Ammon's horn (tissue), 1 donor: ENCODE measurements at regions not wholly inside any gene's neighbourhood (a gene's known extent, or its start where the extent isn't known, plus 50 kb on each side); places are given as distances from the start of the nearest gene placed in this dataset.
"Not testable (repeated sequence)": the region's sequence is repeated elsewhere in the genome, so short reads cannot be mapped to it uniquely, and the experiment has no call there.

Experiments
- DNase-seq: peaks from one replicate; pipeline ENCODE4 v3.0.0-alpha.2; 2016; ENCODE audit warnings: low spot score

DNA sequence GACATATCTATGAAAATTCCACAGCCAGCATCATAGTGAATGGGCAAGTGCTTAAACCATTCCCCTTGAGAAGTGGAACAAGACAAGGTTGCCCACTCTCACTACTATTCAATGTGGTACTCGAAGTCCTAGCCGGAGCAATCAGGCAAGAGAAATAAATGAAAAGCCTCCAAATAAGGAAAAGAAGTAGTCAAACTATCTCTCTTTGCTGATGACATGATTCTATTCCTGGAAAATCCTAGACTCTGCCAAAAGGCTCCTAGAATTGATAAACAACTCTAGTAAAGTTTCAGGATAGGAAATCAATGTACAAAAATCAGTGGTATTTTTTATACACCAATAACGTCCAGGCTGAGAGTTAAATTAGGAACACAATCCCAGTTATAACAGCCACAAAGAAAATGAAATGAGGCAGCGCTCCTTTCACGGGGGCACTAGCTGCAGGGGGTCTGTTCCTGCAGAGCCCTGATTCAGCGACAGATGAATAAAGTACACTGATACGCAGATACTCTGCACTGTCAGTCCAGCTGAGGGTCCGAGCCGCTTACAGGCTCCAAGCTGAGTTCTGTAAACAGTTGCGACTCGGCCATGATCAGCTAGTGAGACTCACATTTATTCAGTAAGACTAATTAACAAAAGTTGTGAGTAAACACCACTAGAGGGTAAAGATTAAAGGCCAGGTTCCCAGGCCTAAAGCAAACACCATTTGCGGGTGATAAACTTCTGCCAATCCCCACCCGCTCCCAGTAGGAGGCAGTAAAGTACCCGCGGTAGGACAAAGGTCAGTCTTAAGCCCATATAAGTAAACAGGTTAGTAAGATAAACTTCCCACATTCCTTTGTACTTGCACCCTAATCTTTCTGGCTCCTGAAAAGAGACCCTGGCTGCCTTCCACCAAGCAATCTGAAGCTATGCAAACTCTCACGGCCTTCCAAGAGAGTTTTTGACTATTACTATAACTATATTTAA, 290.6 kb upstream of the GRID2 start:
- DNase-seq: no peak

DNA sequence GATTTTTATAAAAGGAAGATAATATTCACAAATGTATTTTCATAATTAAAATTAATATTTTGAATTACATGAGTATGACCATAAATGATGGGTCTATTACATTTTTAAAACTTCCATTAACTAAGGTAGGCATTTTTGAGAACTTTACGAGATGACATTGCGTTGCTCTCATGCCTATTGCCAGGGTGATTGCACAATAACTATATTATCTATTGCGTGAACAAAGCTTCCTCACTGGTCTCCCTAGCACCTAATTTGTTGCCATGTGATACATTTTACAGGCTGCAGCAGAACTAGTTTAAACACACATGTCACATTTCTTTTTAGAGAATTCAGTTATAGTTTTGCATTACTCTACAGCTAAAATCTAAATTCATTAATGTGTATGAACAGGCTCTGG, 289.7 kb upstream of the GRID2 start:
- DNase-seq: no peak

DNA sequence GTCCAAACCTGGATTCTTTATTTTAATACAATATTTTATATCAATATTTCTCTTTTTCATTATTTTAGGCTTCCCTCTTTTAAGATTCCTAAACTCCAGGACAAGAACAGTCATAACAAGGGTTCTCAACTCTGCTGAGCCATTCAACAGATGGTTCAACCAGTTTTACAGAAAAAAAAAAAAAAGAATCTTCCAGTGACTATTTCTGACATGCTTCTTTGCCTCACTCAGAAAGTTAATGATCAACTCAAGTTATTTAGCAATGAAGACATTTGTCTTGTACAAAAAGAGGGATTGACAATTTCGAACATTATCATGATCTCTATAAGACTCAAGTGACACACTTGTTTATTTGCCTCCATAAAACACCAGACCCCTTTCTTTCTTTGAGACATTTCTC, 282.6 kb upstream of the GRID2 start:
- no peak for DNase-seq

DNA sequence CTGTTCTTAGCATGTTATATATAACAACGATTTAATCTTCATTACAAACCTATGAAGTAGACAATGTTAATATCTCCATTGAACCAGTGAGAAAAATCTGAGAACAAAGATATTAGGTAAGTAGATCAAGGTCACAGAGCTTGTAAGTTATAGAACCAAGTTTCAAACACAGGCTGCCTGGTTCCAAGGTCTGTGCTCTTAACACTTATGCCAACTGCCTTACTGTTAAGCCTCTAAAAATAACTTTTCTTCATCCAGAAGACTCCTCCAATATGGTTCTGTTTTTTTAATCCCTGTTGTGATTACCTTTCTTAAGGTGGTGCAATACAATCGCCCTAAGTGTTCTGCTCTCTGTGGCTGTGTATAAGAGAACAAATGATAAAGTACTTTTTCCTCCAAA, 282.0 kb upstream of the GRID2 start:
- DNase-seq: no peak

DNA sequence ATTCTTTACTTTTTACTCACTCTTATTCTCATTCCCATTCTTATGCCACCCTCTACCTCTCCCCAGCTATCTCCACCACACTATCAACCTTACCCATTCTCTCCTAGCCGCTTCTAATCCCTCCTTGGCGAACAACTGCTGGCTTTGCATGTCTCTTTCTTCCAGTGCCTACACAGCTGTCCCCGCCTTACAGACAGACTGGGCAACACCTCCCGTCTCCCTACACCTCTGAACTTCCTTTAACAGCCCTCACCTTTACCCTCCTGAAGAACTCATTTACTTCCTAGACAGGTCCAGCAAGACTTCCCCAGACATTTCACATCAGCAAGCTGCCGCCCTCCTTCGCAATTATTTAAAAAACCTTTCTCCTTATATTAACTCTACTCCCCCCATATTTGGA, 274.9 kb upstream of the GRID2 start:
- DNase-seq: not testable (repeated sequence)

DNA sequence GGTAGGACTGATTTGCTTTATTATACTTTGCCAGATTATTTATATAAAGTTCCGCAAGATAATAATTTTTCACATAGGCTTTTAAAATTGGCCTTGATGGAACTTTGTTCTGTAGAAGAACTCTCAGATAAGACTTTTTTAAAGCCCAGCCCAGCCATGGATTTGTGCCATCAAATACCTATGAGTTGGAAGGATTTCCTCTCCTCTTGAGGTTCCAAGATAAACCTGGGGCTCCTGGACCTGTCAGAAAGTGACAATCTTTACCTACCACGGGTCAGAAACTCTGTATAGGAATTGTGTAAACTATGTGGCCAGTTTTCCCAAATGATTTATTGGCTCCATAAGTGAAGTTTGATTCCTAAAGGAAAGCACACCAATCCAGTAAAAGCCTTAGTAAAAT, 271.9 kb upstream of the GRID2 start:
- no peak for DNase-seq

DNA sequence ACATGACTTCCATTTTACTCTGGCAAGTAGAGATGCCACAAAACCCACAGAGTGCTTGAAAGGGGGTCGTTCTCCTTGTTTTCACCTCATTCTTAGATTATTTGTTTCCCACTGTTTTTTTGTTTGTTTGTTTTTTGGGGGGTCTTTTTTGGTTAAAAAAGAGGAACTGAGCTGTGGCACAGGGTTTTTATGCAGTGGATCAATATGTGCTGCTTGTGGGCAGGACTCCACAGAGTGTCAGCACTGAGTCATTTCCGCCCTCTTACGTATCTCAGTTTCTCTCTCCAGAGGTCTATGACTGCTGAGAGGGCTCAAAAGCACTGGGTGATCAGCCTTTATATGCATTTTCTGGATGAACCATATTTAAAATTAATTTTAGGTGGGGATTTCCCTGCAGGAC, 268.1 kb upstream of the GRID2 start:
- no peak for DNase-seq

DNA sequence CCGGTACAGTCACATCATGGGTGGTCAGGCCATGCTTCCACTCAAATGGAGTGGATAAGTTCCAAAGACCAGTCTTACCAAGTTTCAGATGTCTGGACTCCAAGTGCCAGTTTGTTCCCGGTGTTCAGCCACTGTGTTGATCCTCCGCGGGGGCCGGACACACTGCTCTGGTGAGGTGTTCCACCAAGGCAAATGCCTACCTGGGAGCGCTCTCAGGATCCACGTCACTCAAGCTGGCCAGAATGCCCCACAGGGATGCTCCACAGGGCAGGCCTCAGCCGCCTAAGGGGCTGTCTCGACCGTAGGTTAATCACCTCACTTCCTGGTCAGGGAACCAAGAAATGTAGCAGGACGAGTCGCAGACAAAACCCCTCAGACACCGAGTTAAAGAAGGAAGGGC, 258.0 kb upstream of the GRID2 start:
- no peak for DNase-seq

DNA sequence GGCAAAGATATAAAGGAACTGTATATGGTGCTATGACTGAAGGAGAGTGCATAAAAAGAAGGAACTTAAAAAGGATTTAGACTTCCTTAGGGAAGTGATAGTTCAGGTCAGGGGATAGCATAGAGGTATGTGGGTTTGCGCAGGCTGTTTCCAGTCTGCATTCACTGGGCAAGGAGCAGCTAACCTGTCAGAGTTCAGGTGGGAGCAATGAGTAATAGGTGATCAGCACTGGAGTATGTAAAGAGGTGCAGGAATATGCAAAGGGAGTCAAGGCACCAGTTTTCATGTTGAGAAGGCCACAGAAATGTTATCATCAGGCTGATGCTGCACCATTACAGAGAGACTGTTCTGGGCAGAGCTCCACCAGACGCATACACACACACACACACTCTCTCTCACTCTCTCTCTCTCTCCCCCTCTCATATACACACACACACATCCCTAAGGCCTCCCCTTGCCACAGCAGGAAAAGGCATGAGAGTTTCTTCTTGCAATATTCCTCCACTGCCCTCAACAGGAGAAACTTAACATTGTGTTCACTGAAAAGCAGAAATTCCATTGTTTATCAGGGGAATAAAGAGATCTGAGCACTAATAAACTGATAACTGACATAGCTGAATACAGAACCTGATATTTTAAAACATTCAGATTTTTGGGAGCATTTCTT, 256.4 kb upstream of the GRID2 start:
- no peak for DNase-seq

DNA sequence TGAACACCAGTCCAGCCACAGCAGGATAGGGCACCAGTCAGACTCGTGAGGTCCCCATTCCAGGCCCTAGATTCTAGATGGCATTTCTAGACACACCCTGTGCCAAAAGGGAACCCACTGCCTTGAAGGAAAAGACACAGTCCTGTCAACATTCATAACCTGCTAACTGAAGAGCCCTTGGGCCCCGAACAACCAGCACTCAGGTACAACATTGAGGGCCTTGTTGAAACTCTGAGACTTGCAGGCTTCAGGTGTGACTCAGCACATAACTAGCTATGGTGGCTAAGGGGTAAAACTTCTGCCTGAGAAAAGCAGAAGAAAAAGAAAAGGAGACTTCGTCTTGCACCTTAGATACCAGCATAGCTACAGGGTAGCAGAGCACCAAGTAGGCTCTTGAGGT, 252.9 kb upstream of the GRID2 start:
- DNase-seq: no peak

DNA sequence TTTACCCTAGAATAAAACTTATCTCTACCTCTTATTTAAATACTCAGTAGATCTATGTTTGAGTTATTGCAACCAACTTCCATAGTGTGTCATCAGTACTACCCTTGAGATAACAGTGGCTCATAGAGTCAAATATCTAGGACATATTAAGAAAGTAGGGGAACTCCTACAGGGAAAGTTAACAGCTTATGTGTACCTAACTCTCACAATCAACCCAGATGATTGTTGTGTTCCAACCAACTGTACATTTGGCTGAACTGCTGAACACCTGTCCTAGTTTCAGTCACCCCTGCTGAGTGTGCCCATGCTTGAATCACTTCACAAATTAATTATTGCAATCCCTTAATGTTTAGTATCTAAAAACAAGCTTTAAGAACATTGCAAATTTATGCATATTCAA, 244.2 kb upstream of the GRID2 start:
- no peak for DNase-seq

DNA sequence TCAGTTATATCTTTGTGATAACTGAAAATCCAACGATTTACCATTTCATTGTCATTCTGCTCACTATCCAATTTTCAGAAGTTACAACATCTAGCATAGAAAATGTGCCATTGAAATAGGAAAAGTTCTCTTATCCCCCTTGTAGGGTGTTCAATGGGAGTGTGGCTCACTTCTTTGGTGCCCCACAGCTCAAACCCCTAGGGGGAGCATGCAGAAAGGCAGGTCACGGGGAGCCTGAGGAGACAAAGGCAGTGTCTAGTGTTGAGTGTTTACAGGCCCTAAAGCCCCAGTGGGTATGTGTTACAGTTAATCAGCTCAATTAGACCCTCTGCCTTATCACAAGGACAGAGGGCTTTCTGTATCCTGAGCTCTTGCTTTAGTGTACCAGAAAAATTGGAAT, 243.4 kb upstream of the GRID2 start:
- no peak for DNase-seq

DNA sequence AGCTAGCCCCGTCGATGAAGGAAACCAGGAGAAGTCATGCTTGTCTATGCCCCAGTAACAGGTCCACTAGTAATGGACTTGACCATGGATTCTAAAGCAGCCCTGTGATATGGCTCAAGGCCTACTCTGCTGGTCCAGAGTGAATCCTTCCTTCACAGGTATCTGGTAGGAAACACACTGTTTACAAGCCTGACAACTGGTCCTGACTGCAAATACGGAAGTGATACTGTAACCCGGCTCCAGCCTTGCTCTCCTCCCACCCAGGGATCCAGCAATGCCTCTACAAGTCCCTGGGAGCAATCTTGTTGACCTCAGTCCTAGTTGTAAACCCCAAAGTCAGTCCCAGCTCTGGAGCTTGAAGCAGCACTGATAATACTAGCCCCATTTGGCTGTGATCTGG, 239.2 kb upstream of the GRID2 start:
- DNase-seq: no peak

DNA sequence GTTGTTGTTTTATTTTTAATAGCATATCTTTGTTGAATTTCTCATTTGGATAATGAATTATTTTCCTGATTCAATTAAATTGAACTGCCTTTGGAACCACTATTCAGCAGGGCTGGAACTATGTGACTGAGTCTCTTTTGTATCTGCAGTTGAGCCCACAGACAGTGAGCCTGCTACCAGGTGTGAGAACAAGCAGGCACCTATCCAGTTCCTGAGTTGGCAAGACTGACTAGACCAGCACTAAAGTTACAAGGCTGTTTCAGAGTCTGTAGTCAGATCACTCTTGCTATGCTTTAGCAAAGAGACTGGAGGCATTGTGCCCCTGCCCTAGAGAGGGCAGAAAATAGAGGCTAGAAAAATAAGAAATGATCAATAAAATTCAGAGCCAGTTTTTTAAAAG, 237.3 kb upstream of the GRID2 start:
- DNase-seq: no peak

DNA sequence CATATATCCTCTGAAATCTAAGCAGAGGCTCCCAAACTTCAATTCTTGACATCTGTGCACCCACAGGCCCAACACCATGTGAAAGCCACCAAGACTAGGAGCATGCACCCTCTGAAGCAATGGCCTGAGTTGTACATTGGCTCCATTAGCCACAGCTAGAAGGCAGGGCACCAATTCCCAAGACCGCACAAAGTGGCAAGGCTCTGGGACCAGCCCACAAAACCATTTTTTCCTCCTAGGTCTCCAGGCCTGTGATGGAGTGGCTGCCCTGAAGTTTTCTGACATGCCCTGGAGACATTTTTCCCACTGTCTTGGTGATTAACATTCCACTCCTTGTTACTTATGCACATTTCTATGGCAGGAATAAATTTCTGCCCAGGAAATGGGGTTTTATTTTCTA, 232.2 kb upstream of the GRID2 start:
- DNase-seq: no peak

DNA sequence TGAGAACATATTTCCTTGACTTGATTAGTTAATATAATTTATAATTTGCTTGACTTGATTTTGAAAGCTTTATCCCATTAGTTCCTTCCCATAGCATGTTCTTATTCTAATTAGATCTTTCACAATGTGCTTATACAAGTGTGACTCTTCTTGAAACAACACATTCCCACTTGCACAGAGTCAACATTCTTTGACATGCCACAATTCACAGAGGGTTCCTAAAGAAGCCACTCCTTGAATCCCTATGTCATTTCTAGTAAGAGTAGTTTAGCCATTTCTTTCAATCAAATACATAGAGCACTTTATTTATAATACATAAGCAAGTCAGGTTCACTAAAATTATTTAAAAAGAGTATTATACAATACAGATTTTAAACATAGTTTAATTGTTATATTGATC, 228.9 kb upstream of the GRID2 start:
- no peak for DNase-seq

DNA sequence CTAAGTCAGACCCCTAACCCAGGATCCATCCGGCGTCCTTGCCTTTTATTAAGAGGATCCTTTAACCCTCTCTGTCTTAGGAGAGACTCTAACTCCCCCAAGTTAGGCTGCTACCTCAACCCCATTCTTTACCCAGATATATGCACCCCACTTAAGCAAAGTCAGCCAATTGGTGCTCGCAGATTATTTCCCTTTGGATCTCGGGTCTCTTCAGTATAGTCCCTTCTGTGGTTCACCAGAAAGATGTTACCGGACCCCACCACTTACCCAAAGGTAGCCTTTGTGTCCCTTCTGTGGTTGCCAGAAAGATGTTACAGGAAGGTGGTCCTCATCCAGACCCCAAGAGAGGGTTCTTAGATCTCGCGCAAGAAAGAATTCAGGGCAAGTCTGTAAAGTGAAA, 212.9 kb upstream of the GRID2 start:
- no peak for DNase-seq

DNA sequence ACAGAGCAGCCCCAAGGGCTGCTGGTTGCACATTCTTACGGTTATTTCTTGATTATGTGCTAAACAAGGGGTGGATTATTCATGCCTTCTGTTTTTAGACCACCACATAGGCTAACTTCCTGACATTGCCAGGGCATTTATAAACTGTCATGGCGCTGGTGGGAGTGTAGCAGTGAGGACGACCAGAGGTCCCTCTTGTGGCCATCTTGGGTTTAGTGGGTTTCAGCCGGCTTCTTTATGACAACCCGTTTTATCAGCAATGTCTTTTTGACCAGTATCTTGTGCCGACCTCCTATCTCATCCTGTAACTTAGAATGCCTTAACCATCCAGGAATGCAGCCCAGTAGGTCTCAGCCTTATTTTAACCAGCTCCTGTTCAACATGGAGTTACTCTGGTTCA, 212.4 kb upstream of the GRID2 start:
- DNase-seq: no peak

DNA sequence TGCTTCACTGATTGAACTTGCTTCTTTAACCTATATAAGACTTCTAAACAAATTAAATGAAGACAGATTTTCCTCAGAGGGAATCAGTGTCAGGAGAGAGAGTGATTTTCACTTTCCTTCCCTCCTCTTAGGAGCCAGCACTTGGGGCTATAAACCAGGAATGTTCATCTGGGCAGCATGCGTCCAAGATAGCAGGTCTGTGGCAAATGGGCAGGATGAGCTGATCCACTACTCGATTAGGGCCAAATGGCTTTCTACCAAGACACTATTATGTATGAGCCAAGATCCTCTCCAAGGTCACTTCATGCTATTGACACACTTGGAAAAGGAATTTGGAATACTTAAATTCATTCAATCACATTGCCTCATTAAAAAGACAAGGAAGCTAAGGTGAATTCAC, 203.9 kb upstream of the GRID2 start:
- DNase-seq: no peak

DNA sequence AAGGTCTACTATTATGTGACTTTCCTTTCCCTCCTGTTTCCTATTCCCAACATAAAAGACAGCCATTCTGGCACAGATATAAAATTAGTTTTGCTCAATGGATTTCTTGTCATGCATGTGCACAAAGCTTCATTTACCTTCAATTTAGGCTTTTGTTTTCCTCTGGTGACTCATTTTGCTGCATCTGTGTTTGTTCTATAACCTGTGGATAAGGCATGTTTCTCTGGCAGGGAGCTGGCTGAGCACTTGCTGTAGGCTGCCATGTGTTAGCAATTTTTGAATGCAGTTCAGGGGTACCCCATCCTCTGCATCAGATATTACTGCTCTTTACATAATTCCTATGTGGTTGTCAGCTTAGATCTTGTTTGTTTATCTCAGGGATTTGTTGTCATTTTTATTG, 202.8 kb upstream of the GRID2 start:
- peak; percentile 4 for DNase-seq

DNA sequence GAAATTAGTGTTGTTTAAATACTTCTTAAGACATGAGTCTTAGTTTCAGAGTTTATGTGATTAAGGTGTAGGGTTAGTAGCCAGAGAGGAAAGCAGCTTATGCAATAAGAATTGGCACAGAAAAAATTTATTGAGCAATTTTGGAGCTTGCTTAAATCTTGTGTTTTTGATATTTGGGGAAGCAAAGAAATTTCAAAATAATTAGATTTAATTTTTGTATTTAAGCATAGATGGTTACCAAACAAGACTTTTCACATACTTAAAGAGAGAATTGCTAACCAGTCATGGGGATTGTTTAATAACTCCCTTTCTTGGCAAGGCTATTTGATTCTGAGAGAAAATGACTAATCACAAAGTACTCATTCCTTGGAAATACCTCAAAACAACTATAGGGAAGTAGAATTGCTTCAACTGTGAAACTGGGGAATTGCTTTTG, 202.0 kb upstream of the GRID2 start:
- DNase-seq: no peak

DNA sequence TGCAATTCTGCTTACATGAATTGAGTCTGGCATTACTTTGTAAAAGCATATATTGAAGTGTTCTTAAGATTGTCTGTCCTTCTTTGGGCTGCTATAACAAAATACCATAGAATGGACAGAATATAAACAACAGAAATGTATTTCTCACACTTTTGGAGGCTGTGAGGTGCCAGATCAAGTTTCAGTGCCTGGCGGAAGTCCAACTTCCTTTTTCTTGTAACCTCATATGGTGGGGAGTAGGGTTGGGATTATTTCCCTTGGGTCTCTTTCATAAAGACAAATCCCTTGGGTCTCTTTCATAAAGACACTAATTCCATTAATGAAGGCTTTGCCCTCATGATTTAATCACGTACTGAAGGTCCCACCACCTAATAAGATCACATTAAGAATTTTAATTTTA, 199.3 kb upstream of the GRID2 start:
- no peak for DNase-seq

DNA sequence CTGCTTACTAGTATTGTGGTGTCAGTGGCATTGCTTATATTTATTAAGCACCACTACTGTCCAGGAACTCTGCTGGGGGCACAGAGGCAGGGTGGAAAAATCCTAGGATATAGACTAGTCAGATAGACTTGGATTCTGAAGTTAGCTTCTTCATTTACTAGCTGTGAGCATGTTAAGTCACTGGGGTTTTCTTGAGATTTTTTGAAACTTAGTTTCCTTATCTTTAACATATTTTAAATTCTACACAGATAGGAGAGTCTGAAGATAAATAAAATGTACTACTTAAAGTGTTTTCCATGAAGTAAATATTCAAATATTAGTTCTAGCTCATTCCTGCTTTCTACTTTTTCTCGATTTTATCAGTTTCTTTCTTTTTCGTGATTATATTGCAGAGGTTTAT, 196.9 kb upstream of the GRID2 start:
- DNase-seq: no peak

DNA sequence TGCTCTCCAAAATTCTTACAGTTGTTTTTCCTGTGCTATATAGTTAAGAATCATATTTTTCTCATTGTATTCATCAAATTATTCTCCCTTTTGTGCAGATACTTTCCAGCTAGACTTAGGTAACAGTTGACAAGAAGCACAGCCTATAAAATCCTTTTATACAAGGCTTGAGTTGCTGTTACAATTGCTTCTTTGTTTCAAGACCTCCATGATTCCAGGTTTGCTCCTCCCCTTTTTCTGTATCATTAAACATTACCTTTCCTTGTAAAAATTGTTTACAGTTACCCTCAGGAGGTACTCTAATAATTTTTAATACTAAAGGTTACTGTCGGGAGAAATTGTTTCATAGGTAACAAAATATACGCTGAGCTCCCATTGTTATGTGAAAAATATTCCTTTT, 192.3 kb upstream of the GRID2 start:
- no peak for DNase-seq
